C4-2B (cell line): ENCODE measurements at regions not wholly inside any gene's neighbourhood (a gene's known extent, or its start where the extent isn't known, plus 50 kb on each side); places are given as distances from the start of the nearest gene placed in this dataset.

Source experiments
- H3K27ac ChIP-seq: fragments of 450-650 bp; 2 replicates; pipeline ENCODE4 v1.5.1; 2017
- ZFX ChIP-seq: fragments of 450-650 bp; IDR thresholded peaks from 2 replicates; pipeline ENCODE4 v1.6.1; 2017
- TF ChIP-seq, protein P1 (sequence below): fragments of 450-650 bp; conservative IDR thresholded peaks from 2 replicates; pipeline ENCODE4 v1.5.1; 2017; ENCODE audit warnings: mild to moderate bottlenecking

DNA sequence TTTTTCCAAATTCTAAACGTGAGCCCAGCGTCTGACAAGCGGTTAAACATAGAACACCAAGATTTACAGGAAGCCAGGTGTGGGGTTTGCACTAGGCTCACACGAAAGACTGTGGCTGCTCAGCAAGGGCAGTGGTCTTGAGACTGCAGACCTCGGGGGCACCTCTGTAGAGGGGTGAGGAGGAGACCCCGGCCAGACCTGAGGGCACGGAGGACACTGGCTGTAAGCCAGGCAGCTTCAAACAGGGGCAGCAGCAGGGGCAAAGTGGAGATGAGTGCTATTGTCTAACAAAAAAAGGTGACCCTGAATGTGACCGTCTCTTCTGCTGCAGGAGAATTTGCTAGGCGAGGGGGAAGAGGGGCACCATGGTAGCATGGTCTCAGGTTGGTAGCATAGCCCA, 140.3 kb downstream of the CYP26B1 start:
- TF ChIP-seq, protein P1, sequence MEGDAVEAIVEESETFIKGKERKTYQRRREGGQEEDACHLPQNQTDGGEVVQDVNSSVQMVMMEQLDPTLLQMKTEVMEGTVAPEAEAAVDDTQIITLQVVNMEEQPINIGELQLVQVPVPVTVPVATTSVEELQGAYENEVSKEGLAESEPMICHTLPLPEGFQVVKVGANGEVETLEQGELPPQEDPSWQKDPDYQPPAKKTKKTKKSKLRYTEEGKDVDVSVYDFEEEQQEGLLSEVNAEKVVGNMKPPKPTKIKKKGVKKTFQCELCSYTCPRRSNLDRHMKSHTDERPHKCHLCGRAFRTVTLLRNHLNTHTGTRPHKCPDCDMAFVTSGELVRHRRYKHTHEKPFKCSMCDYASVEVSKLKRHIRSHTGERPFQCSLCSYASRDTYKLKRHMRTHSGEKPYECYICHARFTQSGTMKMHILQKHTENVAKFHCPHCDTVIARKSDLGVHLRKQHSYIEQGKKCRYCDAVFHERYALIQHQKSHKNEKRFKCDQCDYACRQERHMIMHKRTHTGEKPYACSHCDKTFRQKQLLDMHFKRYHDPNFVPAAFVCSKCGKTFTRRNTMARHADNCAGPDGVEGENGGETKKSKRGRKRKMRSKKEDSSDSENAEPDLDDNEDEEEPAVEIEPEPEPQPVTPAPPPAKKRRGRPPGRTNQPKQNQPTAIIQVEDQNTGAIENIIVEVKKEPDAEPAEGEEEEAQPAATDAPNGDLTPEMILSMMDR = no peak
- TF ChIP-seq ZFX = no peak
- no peak overlapping the region for H3K27ac ChIP-seq

DNA sequence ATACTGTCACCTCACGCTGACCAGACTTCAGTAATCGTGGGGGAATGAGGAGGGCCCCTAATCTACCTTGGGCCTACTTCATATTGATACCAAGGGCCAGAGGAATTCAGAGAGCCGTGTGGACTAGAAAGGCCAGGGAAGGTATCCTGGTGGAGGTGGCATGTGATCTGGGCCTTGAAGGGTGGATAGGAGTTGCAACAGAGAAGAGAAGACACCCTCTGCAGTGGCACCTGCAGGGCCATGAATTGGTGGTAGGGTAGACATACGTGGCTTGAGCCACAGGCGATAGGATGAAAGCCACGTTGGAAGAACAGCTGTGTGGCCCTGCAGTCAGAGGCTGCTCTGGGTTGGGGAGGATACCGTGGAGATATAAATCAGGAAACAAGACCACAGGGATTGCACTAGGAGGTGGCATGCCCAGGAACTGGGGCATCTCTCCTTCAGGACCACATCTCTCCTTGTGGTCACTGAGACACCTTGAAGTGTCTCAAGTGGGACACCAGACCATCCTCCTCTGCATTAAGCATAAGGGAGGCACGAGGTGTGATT, 141.4 kb downstream of the CYP26B1 start:
- no peak overlapping the region for H3K27ac ChIP-seq
- no peak for TF ChIP-seq ZFX
- TF ChIP-seq, protein P1 = no peak

GRCh38 chr2:72004976-72005375, 142.7 kb downstream of the CYP26B1 start:
- no peak overlapping the region for H3K27ac ChIP-seq
- TF ChIP-seq, protein P1 = no peak
- TF ChIP-seq ZFX = no peak

DNA sequence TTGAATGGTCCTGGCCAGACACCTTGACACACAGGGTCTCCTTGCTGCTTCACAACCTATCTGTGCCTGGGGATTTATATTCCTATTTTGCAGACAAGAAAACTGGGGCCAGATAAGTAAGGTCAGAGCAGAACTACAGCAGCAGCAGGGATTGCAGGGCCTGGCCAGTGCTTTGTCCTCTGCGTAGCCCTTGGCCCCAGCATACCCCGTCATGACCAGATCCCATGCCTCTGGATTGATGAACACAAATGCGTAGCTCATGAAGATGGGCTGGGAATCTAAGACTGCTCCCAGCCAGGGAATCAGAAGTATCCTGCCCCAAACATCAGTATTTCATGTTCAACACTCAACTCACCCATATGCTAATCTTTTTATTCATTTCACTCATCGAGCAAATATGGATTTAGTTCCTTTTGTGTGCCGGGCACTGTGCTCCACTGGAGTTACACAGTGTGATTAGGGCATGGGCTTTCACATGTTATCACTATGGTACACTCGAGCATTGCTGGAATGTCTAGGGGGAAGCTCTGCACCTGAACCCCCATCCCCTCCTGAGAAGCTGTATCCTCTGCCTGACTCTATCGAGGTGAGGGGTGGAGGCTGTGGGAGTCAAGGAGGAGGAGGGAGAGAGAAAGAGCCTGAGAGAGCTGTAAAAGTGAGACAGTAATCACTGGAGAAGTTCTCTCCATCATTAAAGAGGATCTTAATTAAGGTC, 143.3 kb downstream of the CYP26B1 start:
- TF ChIP-seq, protein P1 = no peak
- no peak for TF ChIP-seq ZFX

DNA sequence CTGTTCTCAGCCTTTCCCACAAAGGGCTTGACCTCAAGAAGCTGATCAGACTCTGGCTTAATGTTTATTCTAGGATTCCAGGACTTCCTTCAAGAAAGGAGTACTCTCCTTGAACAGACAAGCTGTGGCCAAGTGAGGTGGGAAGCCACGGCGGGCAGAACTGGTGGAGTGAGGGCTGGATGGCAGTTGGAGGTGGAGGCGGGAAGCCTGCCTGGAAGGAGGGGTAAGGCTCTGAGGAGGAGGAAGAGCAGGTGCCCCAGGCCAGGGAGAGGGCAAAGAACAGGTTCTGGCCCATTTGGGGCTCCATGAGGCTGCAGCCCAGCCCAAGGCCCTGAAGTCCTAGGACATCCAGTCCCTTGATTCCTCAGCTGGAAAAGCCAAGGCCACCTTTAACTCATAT, 143.9 kb downstream of the CYP26B1 start:
- H3K27ac ChIP-seq = no peak overlapping the region
- TF ChIP-seq, protein P1 = no peak
- no peak for TF ChIP-seq ZFX

More for the DNA sequence above, 143.3 kb downstream of the CYP26B1 start:
- no peak overlapping the region for H3K27ac ChIP-seq

- H3K27ac ChIP-seq = no peak overlapping the region
- no peak for TF ChIP-seq ZFX
- TF ChIP-seq, protein P1 = no peak
Measured at GRCh38 chr2:72003124-72003523, 144.5 kb downstream of the CYP26B1 start.

GRCh38 chr2:72001937-72002690, 145.5 kb downstream of the CYP26B1 start:
- no peak overlapping the region for H3K27ac ChIP-seq
- no peak for TF ChIP-seq ZFX
- TF ChIP-seq, protein P1 = no peak
